ENCODE measurements at regions not wholly inside any gene's neighbourhood (a gene's known extent, or its start where the extent isn't known, plus 50 kb on each side); places are given as distances from the start of the nearest gene placed in this dataset.

DNA sequence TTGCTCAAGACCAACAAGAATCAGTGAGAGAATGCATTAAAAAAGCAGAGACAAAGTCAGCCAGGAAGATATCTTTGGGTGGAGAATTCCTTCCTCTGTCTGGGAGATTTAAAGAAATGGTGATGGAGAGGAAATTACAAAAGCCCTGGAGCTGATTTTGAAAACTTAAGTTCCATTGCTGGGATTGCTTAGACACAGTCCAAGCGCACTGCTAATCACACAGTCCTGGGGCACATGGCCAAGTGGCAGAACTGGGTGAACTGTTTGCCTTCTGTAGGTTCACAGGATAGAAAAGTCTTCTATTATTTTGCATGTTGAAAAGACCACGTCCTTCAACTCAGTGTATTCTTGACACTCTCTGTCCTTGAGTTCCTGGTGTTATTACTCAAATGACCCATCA lies 284.9 kb upstream of the FBXL7 start:
- DNase-seq = no peak
- Histone ChIP-seq H3K27me3 (no peaks in the 10 kb centered on the region), H3K4me1 (no peaks in the 10 kb centered on the region), H3K9me3 (peaks cover 0 to 14% (median 0%) of the 10 kb centered on the region in 4 donors), H3K27ac (no peak overlapping the region), H3K36me3 (no peaks in the 10 kb centered on the region), H3K4me3 (no peak overlapping the region)
- TF ChIP-seq, protein P1, sequence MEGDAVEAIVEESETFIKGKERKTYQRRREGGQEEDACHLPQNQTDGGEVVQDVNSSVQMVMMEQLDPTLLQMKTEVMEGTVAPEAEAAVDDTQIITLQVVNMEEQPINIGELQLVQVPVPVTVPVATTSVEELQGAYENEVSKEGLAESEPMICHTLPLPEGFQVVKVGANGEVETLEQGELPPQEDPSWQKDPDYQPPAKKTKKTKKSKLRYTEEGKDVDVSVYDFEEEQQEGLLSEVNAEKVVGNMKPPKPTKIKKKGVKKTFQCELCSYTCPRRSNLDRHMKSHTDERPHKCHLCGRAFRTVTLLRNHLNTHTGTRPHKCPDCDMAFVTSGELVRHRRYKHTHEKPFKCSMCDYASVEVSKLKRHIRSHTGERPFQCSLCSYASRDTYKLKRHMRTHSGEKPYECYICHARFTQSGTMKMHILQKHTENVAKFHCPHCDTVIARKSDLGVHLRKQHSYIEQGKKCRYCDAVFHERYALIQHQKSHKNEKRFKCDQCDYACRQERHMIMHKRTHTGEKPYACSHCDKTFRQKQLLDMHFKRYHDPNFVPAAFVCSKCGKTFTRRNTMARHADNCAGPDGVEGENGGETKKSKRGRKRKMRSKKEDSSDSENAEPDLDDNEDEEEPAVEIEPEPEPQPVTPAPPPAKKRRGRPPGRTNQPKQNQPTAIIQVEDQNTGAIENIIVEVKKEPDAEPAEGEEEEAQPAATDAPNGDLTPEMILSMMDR (IDR thresholded peaks at IDR 0.05) = no peak
- TF ChIP-seq EP300 (IDR thresholded peaks at IDR 0.05) (no peak), POLR2AphosphoS5 (IDR thresholded peaks at IDR 0.05) (no peak), POLR2A (IDR thresholded peaks at IDR 0.05) (no peak)
- intact Hi-C loops (cut with DNase I; ENCODE audit: low total_unique reads) = no loop called here
- WGBS, 5 donors = 44 to 79% (median 67%) methylated on average over 2 of the region's 2 CpGs

DNA sequence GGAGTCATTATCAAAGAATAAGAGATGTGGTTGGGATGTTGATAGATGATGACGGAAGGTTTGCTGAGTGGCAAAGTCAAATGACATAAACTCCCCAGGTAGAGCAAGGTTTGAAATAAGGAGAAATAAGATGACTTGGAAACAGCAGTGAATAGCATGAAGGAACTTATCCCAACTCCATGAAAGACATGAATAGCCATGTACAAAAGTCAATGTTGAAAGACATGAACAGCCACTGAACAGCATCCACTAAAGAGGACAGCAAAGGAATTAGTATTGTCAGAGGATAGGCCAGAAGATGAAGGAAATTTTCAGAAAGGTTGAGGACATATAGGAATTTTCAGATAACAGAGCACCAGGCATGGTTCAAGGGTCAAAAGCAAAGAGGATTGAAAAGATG lies 286.0 kb upstream of the FBXL7 start:
- TF ChIP-seq POLR2AphosphoS5 (IDR thresholded peaks at IDR 0.05) = no peak
- no peak overlapping the region for H3K4me3 ChIP-seq
- H3K27ac ChIP-seq = no peak overlapping the region
- 88 to 100% (median 97%) methylated on average over 1 of the region's 1 CpG for WGBS, 5 donors
- H3K9me3 ChIP-seq = peaks cover 0 to 14% (median 2%) of the 10 kb centered on the region in 4 donors
- H3K36me3 ChIP-seq = no peaks in the 10 kb centered on the region
- intact Hi-C loops (cut with DNase I; ENCODE audit: low total_unique reads) = no loop called here
- no peaks in the 10 kb centered on the region for H3K4me1 ChIP-seq
- no peak for DNase-seq
- no peaks in the 10 kb centered on the region for H3K27me3 ChIP-seq

DNA sequence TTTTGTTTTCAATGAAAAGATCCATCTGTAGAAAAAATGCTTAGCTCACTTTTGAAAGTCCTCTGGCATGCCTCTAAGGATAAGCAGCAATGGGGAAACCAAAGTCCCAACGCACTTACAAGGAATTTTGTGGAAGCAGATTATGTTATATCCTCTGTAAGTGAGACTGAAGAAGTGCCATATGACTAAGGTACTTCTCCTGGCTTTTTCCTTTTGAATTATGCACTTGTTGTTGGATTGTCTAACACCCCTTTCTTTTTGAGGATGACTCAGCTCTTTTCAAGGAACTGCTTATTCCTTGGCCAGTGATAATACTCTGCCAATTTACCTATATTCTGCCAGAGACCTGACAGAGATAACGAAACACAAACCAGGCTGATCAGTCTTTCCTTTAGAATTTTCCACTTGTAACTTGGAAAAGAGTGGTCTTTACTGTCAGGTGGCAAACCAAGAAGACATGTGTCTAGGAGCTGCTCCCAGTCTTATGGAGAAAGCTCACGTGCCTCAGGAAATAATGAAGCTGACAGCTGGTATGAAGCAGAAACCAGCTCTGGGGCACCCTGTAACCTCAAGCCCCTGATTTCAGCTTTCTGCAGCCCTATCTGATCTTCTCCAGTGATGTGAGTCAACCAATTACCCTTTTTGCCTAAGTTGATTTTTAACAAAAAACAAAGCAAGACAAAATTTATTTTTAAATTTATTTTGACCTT lies 290.8 kb upstream of the FBXL7 start:
- H3K27ac ChIP-seq = no peak overlapping the region
- 44 to 70% (median 67%) methylated on average over 3 of the region's 3 CpGs for WGBS, 5 donors
- H3K4me1 ChIP-seq = no peaks in the 10 kb centered on the region
- no peak overlapping the region for H3K4me3 ChIP-seq
- H3K27me3 ChIP-seq = no peaks in the 10 kb centered on the region
- no peak for TF ChIP-seq EP300 (IDR thresholded peaks at IDR 0.05)
- TF ChIP-seq POLR2A (IDR thresholded peaks at IDR 0.05) = no peak
- TF ChIP-seq, protein P1 (IDR thresholded peaks at IDR 0.05) = no peak
- no peak for DNase-seq
- intact Hi-C loops (cut with DNase I; ENCODE audit: low total_unique reads) = no loop called here
- H3K9me3 ChIP-seq = peaks cover 0 to 11% (median 3%) of the 10 kb centered on the region in 4 donors
- H3K36me3 ChIP-seq = no peaks in the 10 kb centered on the region

DNA sequence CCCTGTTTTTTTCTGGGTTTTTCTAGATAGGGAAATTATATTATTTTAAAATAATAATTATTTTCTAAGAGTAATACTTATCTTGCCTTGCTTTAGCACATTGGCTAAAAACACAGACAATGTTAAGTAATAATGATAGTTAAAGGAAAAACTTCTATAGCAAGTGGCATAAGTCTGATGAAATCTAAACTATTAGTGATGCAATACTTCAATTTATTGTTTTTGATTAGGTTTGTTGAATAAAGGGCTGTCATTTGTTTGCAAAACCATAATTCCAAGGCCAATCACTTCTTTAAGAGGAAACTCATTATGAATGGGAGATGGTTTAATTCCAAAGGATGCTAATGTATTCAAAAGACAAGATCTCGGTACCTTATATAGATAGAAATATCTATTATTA lies 293.8 kb upstream of the FBXL7 start:
- no peak overlapping the region for H3K27ac ChIP-seq
- intact Hi-C loops (cut with DNase I; ENCODE audit: low total_unique reads) = no loop called here
- TF ChIP-seq EP300 (IDR thresholded peaks at IDR 0.05) (no peak), POLR2AphosphoS5 (IDR thresholded peaks at IDR 0.05) (no peak), POLR2A (IDR thresholded peaks at IDR 0.05) (no peak)
- TF ChIP-seq, protein P1 (IDR thresholded peaks at IDR 0.05) = no peak
- no peaks in the 10 kb centered on the region for H3K4me1 ChIP-seq
- H3K9me3 ChIP-seq = peaks cover 0 to 5% (median 0%) of the 10 kb centered on the region in 4 donors
- no peak for DNase-seq
- no peak overlapping the region for H3K4me3 ChIP-seq
- no peaks in the 10 kb centered on the region for H3K27me3 ChIP-seq
- no peaks in the 10 kb centered on the region for H3K36me3 ChIP-seq
- 89 to 96% (median 93%) methylated on average over 1 of the region's 1 CpG for WGBS, 5 donors

DNA sequence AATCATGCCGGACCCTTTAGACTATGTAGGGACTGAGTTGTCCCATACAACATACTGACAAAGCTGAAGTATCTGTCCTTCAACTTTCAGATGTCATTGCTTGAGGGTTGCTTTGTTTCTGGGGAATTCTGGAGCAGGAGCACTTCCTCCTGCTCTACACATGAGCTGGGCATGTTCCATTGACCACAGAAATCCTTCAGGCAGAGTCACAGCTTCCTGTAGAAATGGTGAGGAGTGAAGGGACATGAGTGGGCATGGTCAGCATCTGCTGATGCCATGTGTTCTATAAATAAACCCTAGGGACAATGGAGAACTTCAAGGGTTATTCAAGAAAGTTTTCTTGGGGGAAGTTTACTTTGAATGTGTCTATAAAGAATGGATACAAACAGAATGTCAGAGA lies 296.6 kb upstream of the FBXL7 start:
- intact Hi-C loops (cut with DNase I; ENCODE audit: low total_unique reads) = no loop called here
- no peaks in the 10 kb centered on the region for H3K27me3 ChIP-seq
- no peak overlapping the region for H3K27ac ChIP-seq
- no peaks in the 10 kb centered on the region for H3K4me1 ChIP-seq
- H3K36me3 ChIP-seq = no peaks in the 10 kb centered on the region
- no peak for DNase-seq
- no peak overlapping the region for H3K4me3 ChIP-seq
- TF ChIP-seq, protein P1 (IDR thresholded peaks at IDR 0.05) = no peak
- TF ChIP-seq EP300 (IDR thresholded peaks at IDR 0.05) (no peak), POLR2A (IDR thresholded peaks at IDR 0.05) (no peak), POLR2AphosphoS5 (IDR thresholded peaks at IDR 0.05) (no peak)
- no peaks in the 10 kb centered on the region for H3K9me3 ChIP-seq
- WGBS, 5 donors = 70 to 100% (median 87%) methylated on average over 1 of the region's 1 CpG
